Smooth muscle cell of the brain vasculature (primary cell): ENCODE measurements at regions not wholly inside any gene's neighbourhood (a gene's known extent, or its start where the extent isn't known, plus 50 kb on each side); places are given as distances from the start of the nearest gene placed in this dataset.

Source experiments
- DNase-seq: peaks from one replicate; pipeline ENCODE4 v3.0.0-alpha.2; 2012; ENCODE audit warnings: low read depth, low spot score

DNA sequence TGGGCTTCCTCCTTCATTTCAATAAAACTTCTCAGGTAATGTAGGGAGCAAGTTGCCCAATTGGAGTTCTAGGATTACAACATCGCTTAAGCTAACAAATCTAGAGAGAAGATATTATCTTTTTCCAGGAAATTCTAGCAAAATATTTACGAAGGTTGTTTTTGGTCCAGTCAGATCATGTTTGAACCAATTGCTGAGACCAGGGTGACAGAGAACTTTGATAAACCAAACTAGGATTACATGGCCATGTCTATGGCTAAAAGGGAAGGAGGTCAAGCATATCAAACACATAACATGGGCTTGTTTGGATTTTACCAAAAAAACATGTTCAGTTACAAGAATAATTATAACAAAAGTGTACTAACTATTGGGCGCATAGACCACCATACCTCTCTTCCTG, 442.4 kb upstream of the SGCG start:
- no peak for DNase-seq

DNA sequence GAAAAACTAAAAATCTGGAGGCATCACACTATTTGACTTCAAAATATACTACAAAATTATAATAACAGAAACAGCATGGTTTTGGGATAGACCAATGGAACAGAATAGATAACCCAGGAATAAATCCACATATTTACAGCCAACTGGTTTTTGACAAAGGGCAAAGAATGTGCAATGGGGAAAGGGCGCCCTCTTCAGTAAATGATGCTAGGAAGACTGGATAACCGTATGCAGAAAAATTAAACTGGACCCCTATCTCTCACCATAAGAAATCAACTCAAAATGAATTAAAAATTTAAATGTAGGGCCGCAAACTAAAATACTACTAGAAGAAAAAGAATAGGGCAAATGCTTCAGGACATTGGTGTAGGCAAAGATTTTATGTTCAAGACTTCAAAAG, 440.5 kb upstream of the SGCG start:
- DNase-seq, result no peak

DNA sequence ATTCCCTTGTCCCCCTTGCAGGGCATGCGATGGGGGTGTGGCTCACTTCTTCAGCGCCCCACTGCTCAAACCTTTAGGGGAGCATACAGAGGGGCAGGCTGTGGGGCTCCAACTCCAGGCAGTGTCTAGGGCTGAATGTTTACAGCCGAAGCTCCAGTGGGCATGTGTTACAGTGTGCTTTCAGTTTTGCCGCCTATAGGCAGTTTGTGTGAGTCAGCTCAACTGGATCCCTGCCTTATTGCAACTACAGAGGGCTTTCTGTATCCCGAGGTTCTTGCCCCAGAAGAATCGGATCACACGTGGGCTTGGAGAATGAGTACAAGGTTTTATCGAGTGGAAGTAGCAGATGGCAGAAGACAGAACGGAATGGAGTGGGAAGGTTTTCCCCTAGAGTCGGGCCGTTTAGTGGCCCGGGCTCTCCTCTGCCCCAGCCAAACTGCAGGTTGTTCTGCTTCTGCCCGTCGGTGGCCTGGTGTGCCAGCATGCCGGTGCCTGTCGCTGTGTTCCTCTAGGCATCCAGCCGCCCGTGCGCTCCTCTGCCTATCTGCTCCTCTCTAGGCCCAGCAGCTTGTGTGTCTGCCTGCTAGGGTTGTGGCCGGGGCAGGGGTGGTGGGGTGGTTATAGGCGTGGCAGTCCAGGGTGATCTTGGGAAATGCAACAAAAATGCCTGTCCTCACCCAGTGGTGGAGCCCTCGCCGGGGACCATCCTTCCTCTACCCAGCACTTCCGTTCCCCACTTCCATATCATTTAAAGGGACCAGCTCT, 435.9 kb upstream of the SGCG start:
- no peak for DNase-seq

DNA sequence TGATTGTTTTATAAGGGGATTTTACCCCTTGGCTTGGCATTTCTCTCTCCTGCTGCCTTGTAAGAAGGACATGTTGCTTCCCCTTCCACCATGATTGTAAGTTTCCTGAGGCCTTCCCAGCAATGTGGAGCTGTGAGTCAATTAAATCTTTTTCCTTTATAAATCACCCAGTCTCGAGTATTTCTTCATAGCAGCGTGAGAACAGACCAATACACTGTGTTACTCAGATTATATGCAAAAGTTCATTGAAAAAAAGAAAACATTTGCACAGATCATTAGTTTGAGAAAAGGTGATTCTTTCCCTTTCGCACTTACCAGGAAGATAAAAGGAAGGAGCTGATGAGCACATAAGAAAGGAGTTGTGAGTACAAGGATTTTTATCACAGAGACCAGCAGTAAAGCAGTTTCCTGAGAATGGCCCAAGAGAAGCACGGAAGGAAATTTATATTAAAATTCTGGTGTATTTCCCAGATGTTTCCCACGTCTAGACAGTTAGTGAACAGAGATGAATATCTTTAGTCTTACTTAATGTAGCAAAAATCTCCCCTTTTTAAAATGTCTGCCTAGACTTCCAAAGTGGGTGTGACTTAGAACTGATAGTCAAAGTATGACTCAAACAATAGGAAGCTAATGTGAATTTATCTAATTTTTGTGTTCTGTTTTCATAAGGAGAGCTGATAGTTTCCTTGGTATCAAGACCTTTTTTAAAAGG, 431.8 kb upstream of the SGCG start:
- DNase-seq, result no peak

DNA sequence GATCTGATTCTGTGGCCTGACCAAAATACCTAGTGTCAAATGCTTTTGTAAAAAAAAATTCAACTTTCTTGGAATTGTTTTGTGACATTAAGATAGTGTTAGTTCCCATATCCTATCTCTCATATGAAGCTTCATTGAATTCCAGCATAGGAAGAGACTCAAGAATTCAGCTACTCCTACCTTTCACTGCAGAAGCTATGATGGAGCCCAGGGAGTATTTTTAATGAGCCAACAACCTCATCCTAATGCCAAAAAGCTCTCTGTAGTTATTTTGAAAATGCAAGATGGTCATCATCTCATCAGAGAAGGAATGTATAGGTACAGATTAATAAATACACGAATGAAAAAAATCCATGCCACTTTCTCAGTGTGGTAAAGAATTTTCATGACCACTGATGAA, 431.2 kb upstream of the SGCG start:
- DNase-seq, result no peak

DNA sequence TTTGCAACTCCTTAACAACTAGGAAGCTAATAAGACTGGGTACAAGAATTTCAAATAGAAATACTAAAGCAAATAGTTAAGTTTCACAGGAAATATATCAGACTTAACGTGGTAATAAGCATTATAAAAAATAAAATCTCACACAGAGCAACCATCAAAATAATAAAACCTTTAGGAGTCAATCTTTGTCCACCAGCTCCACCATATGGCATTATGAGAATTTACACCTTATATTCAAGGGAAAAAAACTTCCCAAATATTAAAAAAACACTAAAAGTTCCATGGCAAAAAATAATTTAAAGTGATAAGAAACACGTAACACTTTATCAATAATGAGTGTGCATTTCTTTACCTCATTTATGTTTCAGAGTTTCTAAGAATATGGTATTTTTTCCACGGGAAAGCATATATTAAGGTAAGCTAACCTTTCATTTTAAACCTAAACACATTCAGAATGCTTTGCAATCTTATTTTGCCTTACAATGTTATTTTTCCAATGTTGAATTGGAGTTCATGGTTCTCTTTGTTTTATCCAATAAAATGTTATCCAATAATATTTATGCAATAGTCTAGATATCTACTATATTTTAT, 423.2 kb upstream of the SGCG start:
- no peak for DNase-seq

DNA sequence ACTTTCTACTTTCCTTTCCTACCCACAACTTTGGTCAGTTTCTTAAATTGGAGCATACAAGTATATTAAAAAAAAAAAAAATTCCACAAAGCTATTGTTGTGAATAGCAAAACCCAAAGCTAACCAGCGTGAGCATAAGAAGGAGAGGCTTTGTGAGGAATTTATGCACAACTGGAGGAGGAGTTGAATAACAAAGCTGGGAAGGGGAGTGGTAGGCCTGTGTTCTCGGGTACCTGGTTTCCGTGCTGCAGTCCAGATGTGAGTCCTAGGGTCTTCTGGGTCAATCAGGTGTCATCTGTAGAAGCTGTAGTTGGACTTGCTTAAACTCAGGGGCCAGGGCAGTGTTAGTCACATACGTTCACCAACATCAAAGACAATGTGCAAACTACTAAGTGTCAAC, 422.5 kb upstream of the SGCG start:
- DNase-seq, result no peak

DNA sequence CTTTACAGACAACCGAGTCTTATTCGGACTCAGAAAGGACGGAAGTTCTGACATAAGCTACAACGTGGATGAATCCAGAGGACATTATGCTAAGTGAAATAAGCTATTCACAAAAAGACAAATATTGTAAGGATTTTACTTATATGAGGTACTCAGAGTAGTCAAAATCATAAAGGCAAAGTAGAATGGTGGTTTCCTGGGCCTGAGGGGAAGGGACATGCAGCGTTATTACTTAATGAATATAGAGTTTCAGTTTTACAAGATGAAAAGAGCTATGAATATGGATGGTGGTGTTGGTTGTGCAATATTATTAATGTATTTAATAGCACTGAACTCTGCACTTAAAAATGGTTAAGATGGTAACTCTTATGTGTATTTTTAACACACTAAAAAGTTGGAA, 419.1 kb upstream of the SGCG start:
- DNase-seq, result no peak

DNA sequence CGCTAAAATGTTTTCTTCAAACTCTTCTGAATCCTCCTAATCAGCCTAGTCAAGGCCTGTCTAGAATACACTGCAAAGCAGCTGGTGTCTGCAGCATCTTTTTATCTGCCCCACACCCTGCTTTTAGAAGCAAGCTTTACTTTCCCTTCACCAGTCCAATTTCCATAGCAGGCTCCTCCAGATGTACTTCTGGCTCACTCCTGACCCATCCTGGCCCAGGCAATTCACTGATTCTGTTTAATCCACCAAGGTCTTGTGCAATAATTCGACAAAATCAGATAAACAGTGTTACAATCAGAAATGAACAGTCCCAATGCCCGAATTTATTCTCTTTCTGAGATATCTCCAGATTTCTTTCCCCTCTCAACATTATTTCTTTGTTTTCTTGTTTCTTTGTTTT, 415.2 kb upstream of the SGCG start:
- no peak for DNase-seq

DNA sequence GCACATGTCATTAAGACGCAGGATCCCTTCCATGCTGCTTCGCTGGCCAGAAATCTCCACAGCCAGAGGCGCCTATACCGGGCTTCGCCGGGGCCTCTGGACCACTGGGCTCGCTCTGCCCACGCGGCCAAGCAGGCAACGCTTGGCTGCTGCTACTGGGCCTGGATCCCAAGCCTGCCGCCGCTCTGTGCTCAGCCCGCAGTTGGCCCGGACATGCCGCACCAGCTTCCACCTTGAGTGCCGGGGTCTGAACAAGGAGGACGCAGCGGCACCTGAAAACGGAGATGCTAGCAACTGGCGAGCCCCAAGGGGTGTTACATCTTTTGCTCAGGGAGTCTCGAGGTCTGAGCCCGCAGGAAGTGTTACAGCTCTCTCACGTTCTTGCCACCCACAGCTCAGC, 409.9 kb upstream of the SGCG start:
- DNase-seq, result no peak

DNA sequence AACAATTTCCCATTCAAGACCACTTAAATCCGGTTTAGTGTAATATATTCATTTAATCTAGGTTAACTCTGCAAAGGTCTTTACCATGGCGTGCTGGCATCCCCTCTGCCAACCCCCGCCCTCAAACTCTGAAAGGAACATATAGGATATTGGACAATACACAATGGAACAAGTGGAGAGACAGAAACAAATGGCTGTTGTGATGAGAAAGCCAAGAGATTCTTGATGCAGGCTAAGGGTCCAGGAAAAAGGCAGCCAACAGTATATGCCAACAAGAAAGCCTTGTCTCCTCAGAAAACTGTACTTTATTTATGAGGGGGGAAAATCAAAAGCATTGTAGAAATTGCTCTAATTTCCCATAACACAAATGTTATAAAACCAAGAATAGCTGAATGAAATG, 407.3 kb upstream of the SGCG start:
- no peak for DNase-seq

DNA sequence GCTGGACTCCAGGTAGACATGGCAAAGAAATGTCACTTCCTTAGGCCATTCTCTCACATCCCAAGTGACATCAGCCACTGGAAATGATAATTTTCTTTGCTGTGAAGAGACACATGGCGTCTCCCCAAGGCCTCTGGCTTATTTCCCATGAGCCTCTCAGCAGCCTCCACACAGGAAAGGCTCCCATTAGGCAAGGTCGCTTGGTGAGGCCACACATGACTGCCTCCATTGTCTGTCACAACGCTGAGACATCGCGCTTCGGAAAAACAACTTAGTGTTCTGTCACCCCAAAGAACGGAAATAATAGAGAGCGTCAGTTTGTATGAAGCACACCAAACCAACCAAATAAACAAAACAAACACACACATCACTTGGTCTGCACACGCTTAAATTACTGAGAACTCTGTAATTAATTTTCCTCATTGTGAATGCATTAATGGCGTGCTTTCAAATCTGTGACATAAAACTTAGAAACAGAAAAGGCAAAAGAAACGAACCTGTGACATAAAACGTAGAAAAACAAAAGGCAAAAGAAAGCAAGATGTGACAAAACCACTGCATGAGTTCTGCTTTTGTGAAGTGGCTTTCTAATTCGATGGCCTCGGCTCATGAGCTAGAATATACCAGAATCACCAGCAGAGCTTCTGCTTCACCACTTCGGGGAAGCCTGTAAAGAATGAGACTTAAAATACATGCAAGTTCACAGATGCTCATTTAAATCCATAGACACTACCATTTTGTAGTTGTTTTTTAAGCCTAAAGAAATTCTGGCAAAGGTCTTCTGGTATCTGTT, 404.2 kb upstream of the SGCG start:
- no peak for DNase-seq

DNA sequence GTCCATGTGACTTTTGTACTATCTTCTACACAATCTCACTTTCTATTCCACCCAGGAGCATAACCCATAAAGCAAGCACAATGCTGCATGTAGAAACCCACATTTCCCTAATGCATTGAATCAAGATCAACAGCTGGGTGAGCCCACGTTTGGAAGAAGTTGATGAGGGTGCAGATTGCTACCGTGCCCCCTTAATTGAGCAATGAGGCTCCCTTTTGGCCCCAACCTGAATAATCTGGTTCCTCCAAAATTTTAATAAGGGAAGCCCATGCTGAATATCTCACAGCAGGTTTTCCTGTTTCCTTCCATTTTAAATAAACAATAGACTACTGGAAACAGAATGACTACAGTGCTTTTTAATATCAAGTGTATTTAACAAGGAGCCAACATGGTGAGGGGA, 403.6 kb upstream of the SGCG start:
- DNase-seq, result no peak

DNA sequence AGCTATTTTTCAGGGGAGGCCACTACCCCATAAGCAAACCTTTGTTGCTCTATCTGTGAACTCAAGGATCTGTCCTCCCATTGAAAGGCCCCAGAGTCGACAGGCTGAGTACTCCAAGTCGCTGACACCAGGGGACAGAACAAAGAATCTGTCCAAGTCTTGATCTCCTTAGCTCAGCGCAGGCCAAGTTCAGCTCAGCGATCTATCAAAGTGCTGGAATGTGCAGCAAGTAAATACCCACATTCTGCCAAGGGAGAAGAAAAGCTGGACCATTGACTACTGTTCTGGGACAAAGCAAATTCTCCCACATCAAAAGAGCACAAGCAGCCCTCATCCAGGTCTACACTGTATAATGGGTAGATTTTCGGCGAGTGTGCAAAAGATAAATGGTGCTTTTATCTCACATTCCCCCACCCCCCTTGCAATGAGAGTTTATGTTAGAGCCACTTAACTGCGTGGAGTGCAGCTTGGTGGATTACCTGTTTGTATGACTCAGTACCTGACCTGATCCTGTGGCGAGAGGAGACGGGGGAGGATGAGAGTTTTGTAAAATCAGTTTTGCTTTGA, 391.7 kb upstream of the SGCG start:
- no peak for DNase-seq

DNA sequence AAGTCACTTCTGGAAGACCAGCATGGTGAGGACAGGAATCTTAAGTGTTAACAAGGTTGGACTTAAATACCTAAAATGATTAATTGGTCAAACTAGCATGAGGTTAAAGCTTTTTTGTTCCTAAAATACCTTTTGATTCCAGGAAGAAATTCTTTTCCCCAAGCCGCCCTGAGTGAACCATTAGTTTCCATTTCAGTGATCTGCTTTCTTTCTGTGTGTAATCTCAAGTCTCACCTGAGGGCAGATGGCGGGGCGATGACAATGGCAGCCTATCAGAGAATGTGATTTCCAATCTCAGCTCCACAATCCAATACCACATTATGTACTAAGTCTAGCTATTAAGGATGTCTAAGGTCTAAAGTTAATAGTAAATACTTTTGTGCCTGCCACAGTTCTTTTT, 390.9 kb upstream of the SGCG start:
- DNase-seq, result no peak

DNA sequence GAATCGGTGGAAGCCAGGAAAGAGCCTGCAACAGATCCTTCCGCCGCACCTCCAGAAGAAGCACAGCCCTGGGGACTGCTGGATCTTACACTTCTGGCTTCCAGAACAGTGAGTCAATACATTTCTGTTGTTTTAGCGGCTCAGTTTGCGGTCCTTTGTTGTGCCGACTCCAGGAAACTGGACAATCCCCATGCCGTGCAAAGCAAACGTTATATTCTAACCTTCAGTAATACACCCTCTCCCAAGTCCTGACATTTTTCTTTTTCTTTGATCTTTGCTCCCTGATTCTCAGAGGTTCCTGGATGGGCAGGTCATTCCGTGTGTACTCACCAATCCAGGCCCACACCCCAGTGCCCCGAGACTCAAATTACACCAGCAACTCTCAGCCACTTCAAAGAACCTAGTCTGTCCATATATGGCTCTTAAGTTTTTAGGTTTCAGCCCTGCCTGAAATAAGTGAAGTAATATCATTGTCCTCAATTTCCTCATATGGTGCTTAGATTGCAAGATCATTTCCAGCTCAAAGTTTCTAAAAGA, 387.1 kb upstream of the SGCG start:
- DNase-seq, result no peak

DNA sequence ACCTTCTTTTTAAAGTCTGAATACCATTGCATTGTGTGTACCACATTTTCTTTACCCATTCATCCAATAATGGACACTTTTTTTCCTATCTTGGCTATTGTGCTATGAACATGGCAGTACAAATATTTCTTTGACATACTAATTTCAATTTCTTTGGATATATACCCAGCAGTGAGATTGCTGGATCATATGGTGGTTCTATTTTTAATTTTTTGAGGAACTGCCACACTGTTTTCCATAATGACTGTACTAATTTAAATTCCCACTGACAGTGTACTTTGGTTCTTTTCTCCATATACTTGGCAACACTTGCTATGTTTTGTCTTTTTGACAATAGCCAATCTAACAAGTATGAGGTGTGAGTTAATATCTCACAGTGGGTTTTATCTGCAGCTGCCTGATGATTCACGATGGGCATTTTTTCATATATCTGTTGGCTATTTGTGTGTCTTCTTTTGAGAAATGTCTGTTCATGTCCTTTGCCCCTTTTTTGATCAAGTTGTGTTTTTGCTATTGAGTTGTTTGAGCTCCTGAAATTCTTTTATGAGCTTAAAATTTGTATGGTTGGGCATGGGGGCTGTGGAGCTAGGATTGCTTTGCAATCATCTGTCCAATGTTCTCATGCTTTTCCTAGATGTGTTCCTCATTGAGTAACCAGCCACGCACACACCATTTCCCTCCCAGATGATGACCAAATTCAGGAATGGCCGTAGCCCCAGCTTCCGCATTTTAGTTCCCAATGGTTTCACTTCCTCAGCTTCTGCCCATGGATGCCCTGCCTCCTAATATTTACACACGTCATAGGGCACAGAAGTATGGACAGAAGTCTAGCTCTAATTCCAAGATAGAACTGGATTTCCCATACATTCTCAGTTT, 380.0 kb upstream of the SGCG start:
- no peak for DNase-seq

DNA sequence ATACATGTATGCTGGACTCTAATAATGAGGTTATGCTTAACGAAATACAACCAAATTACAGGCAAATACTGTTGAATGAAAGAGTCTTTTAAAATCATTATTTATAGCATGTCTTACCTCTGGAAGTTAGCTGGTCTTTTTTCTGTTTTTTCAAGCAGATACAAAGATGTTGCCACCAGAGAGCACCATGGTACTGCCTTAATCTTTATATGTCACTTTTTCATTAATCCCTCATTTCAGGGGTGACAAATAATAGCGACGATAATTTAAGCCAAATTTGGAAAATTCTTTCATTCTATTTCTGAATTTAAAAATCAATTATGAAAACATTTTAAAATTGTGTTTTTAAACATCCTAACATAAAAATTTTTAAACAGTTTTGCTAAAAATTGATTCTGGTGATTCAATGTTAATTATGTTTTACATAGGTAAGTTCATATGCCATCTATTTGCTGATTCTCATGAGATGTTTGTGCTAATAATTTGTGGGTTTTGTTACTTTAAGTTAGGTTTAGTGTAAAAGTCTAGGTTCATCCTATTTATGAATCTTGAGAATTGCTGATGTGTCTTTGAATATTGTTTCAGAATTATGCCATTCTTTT, 379.3 kb upstream of the SGCG start:
- DNase-seq, result no peak

DNA sequence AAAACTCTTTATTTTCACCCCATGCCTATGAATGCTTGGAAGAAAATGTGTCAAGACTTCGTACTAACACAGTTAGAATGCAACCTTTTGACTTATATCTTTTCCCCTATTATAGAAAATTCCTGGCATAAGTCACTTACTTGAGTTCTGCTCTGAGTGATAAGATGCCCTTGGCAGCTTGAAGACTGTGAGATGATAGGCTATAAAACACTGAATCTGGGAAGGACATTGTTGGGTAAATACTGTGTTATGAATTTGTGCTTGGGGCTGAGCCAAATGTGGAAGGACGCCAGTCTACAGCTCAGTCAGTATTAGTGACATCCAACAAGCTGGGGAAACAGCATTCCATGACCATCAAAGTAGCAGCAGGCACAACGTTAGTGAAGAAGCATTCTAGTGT, 368.0 kb upstream of the SGCG start:
- no peak for DNase-seq
